ENCODE measurements at regions not wholly inside any gene's neighbourhood (a gene's known extent, or its start where the extent isn't known, plus 50 kb on each side); places are given as distances from the start of the nearest gene placed in this dataset.

GRCh38 chr5:121156565-121156964, 692.5 kb downstream of the PRR16 start:
- Histone ChIP-seq H3K4me3 (no peak overlapping the region), H3K9me3 (replicated peaks) (no peaks in the 10 kb centered on the region), H3K27ac (replicated peaks) (no peak overlapping the region), H3K4me1 (no peaks in the 10 kb centered on the region), H3K36me3 (no peaks in the 10 kb centered on the region), H3K27me3 (ENCODE audit: low read depth) (no peaks in the 10 kb centered on the region)
- DNase-seq: no peak
- no peak for TF ChIP-seq CTCF (IDR thresholded peaks at IDR 0.05; ENCODE audit: borderline replicate concordance)
- intact Hi-C loops (cut with micrococcal nuclease): no loop called here

- intact Hi-C loops (cut with micrococcal nuclease): no loop called here
- H3K27ac ChIP-seq (replicated peaks): no peak overlapping the region
- no peaks in the 10 kb centered on the region for H3K36me3 ChIP-seq
- H3K9me3 ChIP-seq (replicated peaks): no peaks in the 10 kb centered on the region
- no peak for TF ChIP-seq CTCF (IDR thresholded peaks at IDR 0.05; ENCODE audit: borderline replicate concordance)
- no peak overlapping the region for H3K4me3 ChIP-seq
- H3K27me3 ChIP-seq (ENCODE audit: low read depth): no peaks in the 10 kb centered on the region
- DNase-seq: no peak
- H3K4me1 ChIP-seq: no peaks in the 10 kb centered on the region
Observed at GRCh38 chr5:121158451-121158850, 693.2 kb upstream of the FTMT start.

GRCh38 chr5:121160591-121160990, 691.1 kb upstream of the FTMT start:
- intact Hi-C loops (cut with micrococcal nuclease): no loop called here
- no peak for DNase-seq
- H3K27ac ChIP-seq (replicated peaks): no peak overlapping the region
- H3K9me3 ChIP-seq (replicated peaks): no peaks in the 10 kb centered on the region
- H3K36me3 ChIP-seq: no peaks in the 10 kb centered on the region
- TF ChIP-seq CTCF (IDR thresholded peaks at IDR 0.05; ENCODE audit: borderline replicate concordance): no peak
- no peaks in the 10 kb centered on the region for H3K27me3 ChIP-seq (ENCODE audit: low read depth)
- no peak overlapping the region for H3K4me3 ChIP-seq
- no peaks in the 10 kb centered on the region for H3K4me1 ChIP-seq

GRCh38 chr5:121164632-121165031, 687.0 kb upstream of the FTMT start:
- H3K4me1 ChIP-seq: no peaks in the 10 kb centered on the region
- H3K36me3 ChIP-seq: no peaks in the 10 kb centered on the region
- intact Hi-C loops (cut with micrococcal nuclease): no loop called here
- no peak for DNase-seq
- no peaks in the 10 kb centered on the region for H3K27me3 ChIP-seq (ENCODE audit: low read depth)
- no peak for TF ChIP-seq CTCF (IDR thresholded peaks at IDR 0.05; ENCODE audit: borderline replicate concordance)
- H3K9me3 ChIP-seq (replicated peaks): peaks cover 12% of the 10 kb centered on the region
- H3K4me3 ChIP-seq: no peak overlapping the region
- no peak overlapping the region for H3K27ac ChIP-seq (replicated peaks)

- no peak overlapping the region for H3K4me3 ChIP-seq
- intact Hi-C loops (cut with micrococcal nuclease): no loop called here
Observed at GRCh38 chr5:121171361-121171760, 680.3 kb upstream of the FTMT start.

More at GRCh38 chr5:121171361-121171760, 680.3 kb upstream of the FTMT start:
- H3K27me3 ChIP-seq (ENCODE audit: low read depth): no peaks in the 10 kb centered on the region
- H3K4me1 ChIP-seq: no peaks in the 10 kb centered on the region
- TF ChIP-seq CTCF (IDR thresholded peaks at IDR 0.05; ENCODE audit: borderline replicate concordance): no peak
- no peaks in the 10 kb centered on the region for H3K36me3 ChIP-seq
- no peak overlapping the region for H3K27ac ChIP-seq (replicated peaks)
- peaks cover 12% of the 10 kb centered on the region for H3K9me3 ChIP-seq (replicated peaks)
- no peak for DNase-seq

All from left ventricle myocardium inferior (tissue), 1 donor.